Lower leg skin (tissue), 4 donors: ENCODE measurements at regions not wholly inside any gene's neighbourhood (a gene's known extent, or its start where the extent isn't known, plus 50 kb on each side); places are given as distances from the start of the nearest gene placed in this dataset.
"Not testable (repeated sequence)": the region's sequence is repeated elsewhere in the genome, so short reads cannot be mapped to it uniquely, and the experiment has no call there.

Source experiments
- DNase-seq, 2 donors: peaks; one replicate each; pipeline ENCODE4 v3.0.0-alpha.2; 2019; ENCODE audit warnings: low spot score in 2 of 2
- H3K4me3 ChIP-seq: fragments of 200-600 bp; sonication (generic); 2 replicates; pipeline ENCODE4 v1.5.1; 2017; ENCODE audit warnings: mild to moderate bottlenecking, low read depth; ENCODE audit not compliant: poor library complexity, severe bottlenecking
- POLR2A ChIP-seq, 2 donors: fragments of 450-650 bp; IDR thresholded peaks; one replicate each; pipeline ENCODE4 v1.6.1; 2016 to 2017; ENCODE audit warnings: antibody characterized with exemption in 2 of 2, mild to moderate bottlenecking in 1 of 2, moderate library complexity in 1 of 2
- WGBS, 2 donors: methylation state at CpG; one replicate each; pipeline ENCODE4 v1.1.5; 2018; 5-methylcytosine and 5-hydroxymethylcytosine counted together
- intact Hi-C: fragments of 100-400 bp; cut with DNase I; formaldehyde crosslinking; loops from one replicate; pipeline ENCODE4 v1.15.0; 2023; ENCODE audit warnings: low total_unique reads
- TF ChIP-seq, protein P1 (sequence below), 3 donors: fragments of 450-650 bp; IDR thresholded peaks; one replicate each; pipeline ENCODE4 v1.5.1; 2016; ENCODE audit warnings: antibody characterized with exemption in 3 of 3, mild to moderate bottlenecking in 3 of 3, moderate library complexity in 2 of 3

DNA sequence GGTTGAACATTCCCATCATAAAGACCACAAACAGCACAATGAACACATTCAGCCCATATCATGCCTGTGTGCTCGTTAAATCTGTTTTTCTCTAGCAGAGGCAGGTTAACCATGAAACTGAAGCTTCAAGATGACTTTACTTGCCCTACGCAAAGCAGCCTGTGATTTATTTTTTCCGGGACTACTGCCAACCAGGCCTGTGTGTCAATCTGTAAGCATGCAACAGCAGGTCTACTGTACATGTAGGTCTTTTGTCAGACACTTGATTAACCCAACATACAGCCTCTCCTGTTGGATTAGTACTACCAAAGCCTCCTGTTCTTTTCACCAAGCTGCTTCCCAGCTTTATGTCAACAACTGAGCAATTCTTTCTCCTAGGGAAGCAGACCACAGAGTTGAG lies 85.5 kb upstream of the ACSL1 start:
- DNase-seq: peak; percentile 54 to 57
- intact Hi-C loops: no loop called here
- no peak overlapping the region for H3K4me3 ChIP-seq
- no peak for TF ChIP-seq POLR2A (IDR thresholded peaks at IDR 0.05)
- TF ChIP-seq, protein P1, sequence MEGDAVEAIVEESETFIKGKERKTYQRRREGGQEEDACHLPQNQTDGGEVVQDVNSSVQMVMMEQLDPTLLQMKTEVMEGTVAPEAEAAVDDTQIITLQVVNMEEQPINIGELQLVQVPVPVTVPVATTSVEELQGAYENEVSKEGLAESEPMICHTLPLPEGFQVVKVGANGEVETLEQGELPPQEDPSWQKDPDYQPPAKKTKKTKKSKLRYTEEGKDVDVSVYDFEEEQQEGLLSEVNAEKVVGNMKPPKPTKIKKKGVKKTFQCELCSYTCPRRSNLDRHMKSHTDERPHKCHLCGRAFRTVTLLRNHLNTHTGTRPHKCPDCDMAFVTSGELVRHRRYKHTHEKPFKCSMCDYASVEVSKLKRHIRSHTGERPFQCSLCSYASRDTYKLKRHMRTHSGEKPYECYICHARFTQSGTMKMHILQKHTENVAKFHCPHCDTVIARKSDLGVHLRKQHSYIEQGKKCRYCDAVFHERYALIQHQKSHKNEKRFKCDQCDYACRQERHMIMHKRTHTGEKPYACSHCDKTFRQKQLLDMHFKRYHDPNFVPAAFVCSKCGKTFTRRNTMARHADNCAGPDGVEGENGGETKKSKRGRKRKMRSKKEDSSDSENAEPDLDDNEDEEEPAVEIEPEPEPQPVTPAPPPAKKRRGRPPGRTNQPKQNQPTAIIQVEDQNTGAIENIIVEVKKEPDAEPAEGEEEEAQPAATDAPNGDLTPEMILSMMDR (IDR thresholded peaks at IDR 0.05): no peak
- WGBS, 2 donors: 27% methylated on average over 3 of the region's 3 CpGs

DNA sequence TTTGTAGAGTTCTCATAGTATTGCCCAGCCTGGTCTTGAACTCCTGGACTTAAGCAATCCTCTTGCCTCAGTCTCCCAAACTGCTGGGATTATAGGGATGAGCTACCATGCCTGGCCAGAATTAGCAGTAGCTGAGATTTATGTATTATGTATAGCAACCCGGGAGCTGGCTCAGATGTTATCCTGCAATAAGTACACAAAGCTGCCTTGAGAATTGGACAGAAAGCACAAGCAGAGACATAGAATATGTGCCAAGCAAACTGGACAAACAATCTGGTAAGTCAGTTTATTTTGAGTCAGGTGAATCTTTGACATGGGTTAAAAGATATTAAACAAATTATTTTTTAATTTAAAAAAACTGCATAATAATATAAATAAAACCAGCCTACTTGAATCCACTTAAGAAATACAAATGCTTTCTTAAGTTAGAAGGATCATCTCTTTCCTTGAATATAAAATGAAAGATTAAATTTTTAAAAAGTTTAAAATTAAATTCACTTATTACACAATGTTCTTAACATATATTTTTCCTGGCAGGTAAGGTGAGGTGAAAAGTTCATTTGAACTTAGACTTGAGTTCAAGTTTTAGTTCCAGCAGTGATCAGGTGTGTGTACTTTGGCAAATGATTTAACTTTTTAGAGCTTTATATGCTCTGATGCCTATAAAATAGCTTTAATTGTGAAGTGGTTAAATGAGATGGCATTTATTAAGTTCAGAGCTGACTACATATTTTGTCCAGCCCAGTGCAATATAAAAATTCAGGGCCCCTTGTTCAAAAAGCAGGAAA lies 87.8 kb upstream of the ACSL1 start:
- peak in 1 of 2 donors; percentile 29 for DNase-seq
- intact Hi-C loops: no loop called here
- WGBS, 2 donors: 91 to 97% methylated on average over 1 of the region's 1 CpG

DNA sequence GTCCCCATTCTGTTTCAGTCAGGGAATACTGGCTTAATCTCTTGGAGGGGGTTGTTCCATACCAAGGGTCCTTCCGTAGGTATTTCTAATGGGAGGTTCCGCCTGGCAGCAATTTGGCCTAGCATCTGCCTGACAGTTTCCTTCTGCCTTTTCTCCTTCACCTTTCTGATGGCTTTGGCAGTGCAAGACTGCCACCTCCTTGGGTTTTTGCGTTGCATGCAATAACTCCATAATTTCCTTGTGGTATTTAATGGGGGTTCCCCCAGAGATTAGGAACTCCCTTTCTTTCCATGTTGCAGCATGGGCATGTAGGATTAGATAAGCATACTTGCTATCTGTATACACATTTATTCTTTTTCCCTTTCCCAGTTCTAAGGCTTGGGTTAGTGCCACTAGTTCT lies 93.0 kb upstream of the ACSL1 start:
- H3K4me3 ChIP-seq, intact Hi-C loops: not testable (repeated sequence)
- peak in 1 of 2 donors; percentile 18 for DNase-seq
- 57 to 78% methylated on average over 3 of the region's 3 CpGs for WGBS, 2 donors

More for the DNA sequence above, 87.8 kb upstream of the ACSL1 start:
- TF ChIP-seq POLR2A (IDR thresholded peaks at IDR 0.05): no peak
- TF ChIP-seq, protein P1 (IDR thresholded peaks at IDR 0.05): no peak
- no peak overlapping the region for H3K4me3 ChIP-seq

DNA sequence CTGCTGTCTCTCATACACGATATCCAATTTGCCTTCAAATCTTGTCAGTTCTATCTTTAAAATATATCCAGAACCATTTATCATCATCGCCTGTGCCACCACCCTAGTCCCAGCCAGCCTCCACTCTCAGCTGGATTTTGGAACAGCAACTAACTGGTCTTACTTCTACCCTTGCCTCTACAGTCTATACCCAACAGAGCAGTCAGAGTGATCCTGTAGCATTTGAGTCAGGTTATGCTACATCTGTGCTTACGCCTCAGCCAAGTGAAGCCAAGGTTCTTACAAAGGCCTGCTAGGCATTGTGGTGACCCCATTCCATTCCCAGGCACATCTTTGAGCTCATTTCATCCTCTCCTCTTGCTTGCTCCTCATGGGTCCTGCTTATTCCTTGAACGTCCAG lies 95.7 kb upstream of the ACSL1 start:
- DNase-seq: peak in 1 of 2 donors; percentile 52
- TF ChIP-seq POLR2A (IDR thresholded peaks at IDR 0.05): no peak
- TF ChIP-seq, protein P1 (IDR thresholded peaks at IDR 0.05): no peak
- intact Hi-C loops: no loop called here
- WGBS, 2 donors: 90 to 92% methylated on average over 4 of the region's 4 CpGs
- H3K4me3 ChIP-seq: no peak overlapping the region

DNA sequence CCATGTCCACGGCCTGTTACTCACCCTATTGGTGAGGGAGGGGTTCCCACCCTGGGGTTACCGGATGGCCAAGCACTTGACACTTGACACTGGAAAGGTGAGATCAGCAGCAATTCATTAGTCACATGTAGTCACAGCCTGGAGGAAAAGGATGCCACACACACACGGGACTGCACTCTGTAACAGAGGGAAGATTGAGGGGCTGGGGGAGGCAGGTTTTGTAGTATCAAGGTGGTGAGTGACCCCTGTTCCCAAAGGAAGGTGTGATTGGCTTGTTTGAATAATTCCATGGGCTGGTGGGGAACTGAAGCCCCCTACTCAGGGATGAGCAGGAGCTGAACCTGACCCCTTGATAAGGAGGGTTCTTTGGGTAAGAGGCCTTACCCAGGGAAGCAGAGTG lies 96.0 kb upstream of the HELT start:
- intact Hi-C loops: no loop called here
- peak in 1 of 2 donors; percentile 70 for DNase-seq

DNA sequence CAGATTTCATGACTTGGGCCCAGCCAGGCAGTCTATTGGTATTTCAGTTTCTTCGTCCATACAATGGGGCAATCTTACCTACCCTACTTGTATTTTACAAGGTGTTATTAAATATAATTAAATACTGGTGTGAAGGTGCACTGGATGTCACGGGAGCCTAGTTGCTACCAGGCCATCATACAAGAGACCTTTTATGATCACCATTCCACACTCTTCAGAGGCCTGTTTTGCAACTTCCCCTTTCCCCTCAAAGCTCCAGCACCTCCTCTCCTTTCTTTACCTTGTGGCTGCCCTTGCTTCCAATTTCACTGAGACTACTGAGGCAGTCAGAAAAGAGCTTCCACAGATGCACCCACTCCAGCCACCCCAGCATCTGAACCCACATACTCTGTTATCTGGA lies 93.8 kb upstream of the HELT start:
- DNase-seq: peak in 1 of 2 donors; percentile 36
- intact Hi-C loops: no loop called here
- H3K4me3 ChIP-seq: no peak overlapping the region
- WGBS, 2 donors: 65 to 80% methylated on average over 2 of the region's 2 CpGs
- TF ChIP-seq, protein P1 (IDR thresholded peaks at IDR 0.05): no peak
- no peak for TF ChIP-seq POLR2A (IDR thresholded peaks at IDR 0.05)

More for the DNA sequence above, 96.0 kb upstream of the HELT start:
- WGBS, 2 donors: 78 to 84% methylated on average over 3 of the region's 3 CpGs
- no peak for TF ChIP-seq POLR2A (IDR thresholded peaks at IDR 0.05)
- TF ChIP-seq, protein P1 (IDR thresholded peaks at IDR 0.05): no peak
- no peak overlapping the region for H3K4me3 ChIP-seq
